ENCODE measurements at regions not wholly inside any gene's neighbourhood (a gene's known extent, or its start where the extent isn't known, plus 50 kb on each side); places are given as distances from the start of the nearest gene placed in this dataset.

- 86% methylated on average over 22 of the region's 22 CpGs for WGBS (ENCODE audit: low lambda C conversion rate)
- H3K27ac ChIP-seq (ENCODE audit: low read depth in 2 of 2, low read length in 1 of 2), result no peak overlapping the region
Observed at GRCh38 chr10:78248651-78249464, 215.2 kb downstream of the RPS24 start.

GRCh38 chr10:78249690-78250089, 216.0 kb downstream of the RPS24 start:
- no peaks in the 10 kb centered on the region for H3K36me3 ChIP-seq (replicated peaks in 1 of 2; ENCODE audit: control insufficient read depth in 1 of 2, insufficient read depth in 2 of 2, low read length in 1 of 2)
- no peak for DNase-seq
- ChIA-PET CTCF (interaction anchor here (1.0 to 1.9 kb wide), 3 partner anchors 11 to 202 kb away, joined by 4 to 6 read pairs (median 6); no protein-coding TSS in a partner anchor), POLR2A (interaction anchor here (1.8 kb wide), 1 partner anchor 11 kb away, joined by 6 read pairs; no protein-coding TSS in a partner anchor)
- peaks cover 3 to 6% of the 10 kb centered on the region in 2 experiments; a peak in 2 of 4 replicates for H3K4me1 ChIP-seq (ENCODE audit: control insufficient read depth in 1 of 2, insufficient read depth in 2 of 2, low read depth in 1 of 2, low read length in 1 of 2)
- 79% methylated on average over 3 of the region's 3 CpGs for WGBS (ENCODE audit: low lambda C conversion rate)
- H3K9ac ChIP-seq, result no peak overlapping the region
- no peaks in the 10 kb centered on the region for H3K9me2 ChIP-seq
- no peaks in the 10 kb centered on the region for H3K9me3 ChIP-seq
- H3K79me2 ChIP-seq (ENCODE audit: insufficient read depth), result no peaks in the 10 kb centered on the region
- no peak overlapping the region for H3K27ac ChIP-seq (ENCODE audit: low read depth in 2 of 2, low read length in 1 of 2)
- H4K20me1 ChIP-seq (ENCODE audit: insufficient read depth), result no peaks in the 10 kb centered on the region
- no peaks in the 10 kb centered on the region for H3K27me3 ChIP-seq (ENCODE audit: insufficient read depth)
- no peak overlapping the region for H2AFZ ChIP-seq (ENCODE audit: low read depth)
- peaks cover 2% of the 10 kb centered on the region for H3F3A ChIP-seq (replicated peaks; ENCODE audit: insufficient read depth)
- no peak overlapping the region for H3K4me3 ChIP-seq (ENCODE audit: low read depth in 2 of 2, low read length in 1 of 2)
- no peak overlapping the region for H3K4me2 ChIP-seq
- no peak for TF ChIP-seq USF2 (IDR thresholded peaks at IDR 0.05; ENCODE audit: borderline replicate concordance, low read depth, low read length)
- no peak for TF ChIP-seq SMC3 (IDR thresholded peaks at IDR 0.05; ENCODE audit: low read depth, low read length)
- TF ChIP-seq IRF3 (IDR thresholded peaks at IDR 0.05; ENCODE audit: low read depth, low read length), result no peak
- TF ChIP-seq CTCF (IDR thresholded peaks at IDR 0.05), result no peak
- TF ChIP-seq TCF12 (IDR thresholded peaks at IDR 0.05), result no peak
- no peak for TF ChIP-seq SIN3A (IDR thresholded peaks at IDR 0.05; ENCODE audit: borderline replicate concordance, low read depth, low read length)
- TF ChIP-seq RFX5 (IDR thresholded peaks at IDR 0.05; ENCODE audit: low read length), result no peak

More at GRCh38 chr10:78248651-78249464, 215.2 kb downstream of the RPS24 start:
- DNase-seq, result no peak
- Histone ChIP-seq H3K9ac (no peak overlapping the region), H3K36me3 (replicated peaks in 1 of 2; ENCODE audit: control insufficient read depth in 1 of 2, insufficient read depth in 2 of 2, low read length in 1 of 2) (no peaks in the 10 kb centered on the region), H3K9me3 (no peaks in the 10 kb centered on the region), H3K4me2 (no peak overlapping the region), H4K20me1 (ENCODE audit: insufficient read depth) (no peaks in the 10 kb centered on the region), H3K79me2 (ENCODE audit: insufficient read depth) (no peaks in the 10 kb centered on the region), H2AFZ (ENCODE audit: low read depth) (peak overlapping the region; percentile 9; the same call in 1 of the 2 replicates), H3F3A (replicated peaks; ENCODE audit: insufficient read depth) (no peaks in the 10 kb centered on the region), H3K4me3 (ENCODE audit: low read depth in 2 of 2, low read length in 1 of 2) (no peak overlapping the region), H3K4me1 (ENCODE audit: control insufficient read depth in 1 of 2, insufficient read depth in 2 of 2, low read depth in 1 of 2, low read length in 1 of 2) (peaks cover 0 to 3% of the 10 kb centered on the region in 2 experiments; a peak in 1 of 4 replicates), H3K9me2 (no peaks in the 10 kb centered on the region), H3K27me3 (ENCODE audit: insufficient read depth) (no peaks in the 10 kb centered on the region)
- no peak for TF ChIP-seq REST (IDR thresholded peaks at IDR 0.05; ENCODE audit: low read depth, low read length)
- no peak for TF ChIP-seq IRF3 (IDR thresholded peaks at IDR 0.05; ENCODE audit: low read depth, low read length)
- CTCF ChIA-PET, result interaction anchor here (1.0 to 1.9 kb wide), 3 partner anchors 11 to 19 kb away, joined by 4 to 6 read pairs (median 4); no protein-coding TSS in a partner anchor
- POLR2A ChIA-PET, result no interaction called here
